Thymus (tissue), 11 donors: ENCODE measurements at regions not wholly inside any gene's neighbourhood (a gene's known extent, or its start where the extent isn't known, plus 50 kb on each side); places are given as distances from the start of the nearest gene placed in this dataset.

ENCODE experiments used
- DNase-seq, 9 donors: peaks; one replicate each; pipeline ENCODE4 v3.0.0-alpha.2; 2013; ENCODE audit warnings: low spot score in 9 of 9, low read depth in 6 of 9, missing footprints in 1 of 9
- H3K27ac ChIP-seq, 2 donors: one replicate each; pipeline ENCODE4 v1.5.1; 2013; ENCODE audit warnings: control low read depth in 1 of 2, low read depth in 1 of 2, low read length in 1 of 2, mild to moderate bottlenecking in 1 of 2, moderate library complexity in 1 of 2
- H3K27me3 ChIP-seq, 2 donors: one replicate each; pipeline ENCODE4 v1.5.1; 2013; ENCODE audit warnings: low read length in 1 of 2; ENCODE audit not compliant: control insufficient read depth in 2 of 2, insufficient read depth in 1 of 2
- H3K36me3 ChIP-seq, 2 donors: one replicate each; pipeline ENCODE4 v1.5.1; 2013; ENCODE audit warnings: low read length in 1 of 2, mild to moderate bottlenecking in 1 of 2, moderate library complexity in 1 of 2; ENCODE audit not compliant: control insufficient read depth in 2 of 2, insufficient read depth in 2 of 2
- H3K4me1 ChIP-seq, 2 donors: one replicate each; pipeline ENCODE4 v1.5.1; 2013; ENCODE audit warnings: low read length in 2 of 2; ENCODE audit not compliant: control insufficient read depth in 2 of 2, insufficient read depth in 2 of 2
- H3K4me3 ChIP-seq, 2 donors: one replicate each; pipeline ENCODE4 v1.5.1; 2013; ENCODE audit warnings: low read length in 2 of 2, control low read depth in 1 of 2, mild to moderate bottlenecking in 1 of 2
- H3K9me3 ChIP-seq, 2 donors: one replicate each; pipeline ENCODE4 v1.5.1; 2013; ENCODE audit warnings: low read length in 1 of 2, mild to moderate bottlenecking in 1 of 2; ENCODE audit not compliant: control insufficient read depth in 2 of 2, insufficient read depth in 1 of 2
- WGBS: extraction: QIAGEN DNeasy Blood & Tissue Kit; methylation state at CpG from one replicate; pipeline ENCODE4 v1.1.7; 2013; 5-methylcytosine and 5-hydroxymethylcytosine counted together
- donor health status: healthy.

DNA sequence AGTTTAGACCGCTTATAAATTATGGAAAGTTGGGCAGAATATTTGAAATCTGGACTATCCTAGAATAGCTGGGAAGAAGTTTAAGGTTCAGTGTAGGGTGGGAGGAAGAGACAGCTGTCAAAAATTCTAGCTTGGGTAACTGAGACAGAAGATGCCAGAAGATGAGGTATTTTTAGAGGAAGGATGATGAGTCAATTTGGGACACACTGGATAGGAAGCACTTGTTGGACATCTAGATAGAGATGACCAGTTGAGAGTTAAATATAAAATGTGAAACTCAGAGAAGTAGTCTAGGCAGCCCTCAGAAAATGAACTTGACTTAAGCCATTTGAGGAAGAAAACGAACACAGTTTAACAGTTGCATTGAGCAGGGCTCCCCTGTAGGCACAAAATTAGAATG lies 137.9 kb upstream of the MAP9 start:
- Histone ChIP-seq H3K36me3 (no peaks in the 10 kb centered on the region), H3K9me3 (no peaks in the 10 kb centered on the region), H3K27ac (no peak overlapping the region), H3K4me3 (no peak overlapping the region), H3K27me3 (no peaks in the 10 kb centered on the region), H3K4me1 (peaks cover 0 to 4% of the 10 kb centered on the region in 2 donors)
- no peak for DNase-seq
- WGBS, result 94% methylated on average over 2 of the region's 2 CpGs

DNA sequence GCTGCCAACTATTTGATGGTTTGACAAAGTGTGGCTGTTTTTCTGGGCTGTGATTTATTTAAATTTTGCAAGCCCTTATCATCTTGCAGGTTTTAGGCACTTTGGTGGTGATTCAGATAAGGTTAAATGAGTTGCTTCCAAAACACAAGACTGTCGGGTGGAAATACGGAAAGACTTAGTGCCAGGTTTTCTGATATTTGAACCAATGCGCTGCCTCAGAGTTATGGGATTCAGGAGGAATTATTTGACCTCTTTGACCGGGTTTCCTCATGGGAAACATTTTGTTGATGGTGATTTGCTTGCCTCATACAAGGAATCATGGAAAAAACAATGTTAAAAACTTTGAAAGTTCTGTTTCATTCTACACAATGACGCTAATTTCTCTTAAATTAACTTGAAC lies 136.1 kb upstream of the MAP9 start:
- no peak for DNase-seq
- H3K27ac ChIP-seq, result no peak overlapping the region
- WGBS, result 95% methylated on average over 5 of the region's 5 CpGs
- no peaks in the 10 kb centered on the region for H3K36me3 ChIP-seq
- no peak overlapping the region for H3K4me3 ChIP-seq
- peaks cover 0 to 4% of the 10 kb centered on the region in 2 donors for H3K4me1 ChIP-seq
- no peaks in the 10 kb centered on the region for H3K9me3 ChIP-seq
- no peaks in the 10 kb centered on the region for H3K27me3 ChIP-seq

DNA sequence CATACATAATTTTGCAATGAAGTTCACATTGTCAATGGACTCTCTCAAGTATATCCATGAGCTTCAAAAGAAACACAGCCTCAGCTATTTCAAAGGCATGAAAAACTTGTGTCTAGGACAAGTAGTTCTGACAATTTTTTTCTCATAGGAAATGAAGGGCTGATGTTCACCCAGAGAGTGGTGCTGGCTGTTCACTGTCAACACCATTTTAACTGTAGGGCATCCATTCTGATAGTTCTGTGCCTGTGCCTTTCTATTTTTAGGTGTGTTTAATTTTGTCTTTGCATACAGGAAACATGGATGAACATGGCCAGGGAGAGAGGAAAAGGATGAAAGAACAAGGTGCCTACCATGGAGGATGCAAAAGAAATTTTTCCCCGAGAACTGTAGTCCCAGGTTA lies 135.3 kb upstream of the MAP9 start:
- Histone ChIP-seq H3K27ac (no peak overlapping the region), H3K9me3 (no peaks in the 10 kb centered on the region), H3K4me3 (no peak overlapping the region), H3K36me3 (no peaks in the 10 kb centered on the region), H3K4me1 (peaks cover 0 to 4% of the 10 kb centered on the region in 2 donors), H3K27me3 (no peaks in the 10 kb centered on the region)
- peak in 2 of 9 donors; percentile 14 to 56 for DNase-seq
- 100% methylated on average over 1 of the region's 1 CpG for WGBS

DNA sequence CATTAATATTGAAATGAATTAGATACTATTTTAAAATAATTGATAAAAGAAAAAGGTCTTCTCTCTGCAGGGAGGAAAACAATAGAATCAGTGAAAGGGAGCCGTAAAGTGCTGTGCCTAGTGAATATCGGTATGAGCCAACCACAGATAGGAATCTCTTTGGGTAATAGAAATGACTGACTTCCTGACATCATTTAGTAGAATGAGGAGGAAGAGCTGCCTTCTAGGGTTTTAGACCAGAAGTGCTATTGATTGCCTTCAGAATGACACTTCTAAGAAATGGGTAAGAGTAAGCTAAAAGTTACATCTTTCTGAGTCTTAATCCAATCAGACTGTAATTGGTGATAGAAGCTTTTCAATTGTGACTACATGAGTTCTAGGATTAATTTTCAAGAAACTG lies 134.0 kb upstream of the MAP9 start:
- WGBS, result 16% methylated on average over 2 of the region's 2 CpGs
- H3K36me3 ChIP-seq, result no peaks in the 10 kb centered on the region
- no peak for DNase-seq

DNA sequence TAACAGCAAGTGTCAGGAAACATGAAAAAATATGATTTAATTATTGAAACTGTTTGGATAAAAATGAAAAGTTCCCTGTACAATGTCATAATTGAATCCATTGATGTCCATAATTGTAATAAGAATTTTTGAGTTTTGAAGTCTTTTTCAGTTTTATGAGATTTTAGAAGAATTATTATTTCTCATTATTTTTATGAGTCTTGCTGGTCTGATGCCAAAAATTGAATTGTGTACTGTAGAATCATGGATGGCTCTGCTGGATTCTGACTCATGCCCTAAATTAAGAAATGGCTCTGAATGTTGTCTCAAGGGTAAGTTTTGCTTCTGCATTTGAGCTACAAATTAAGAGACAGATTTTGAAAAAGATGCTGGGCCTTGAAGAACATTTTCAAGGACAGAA lies 132.8 kb upstream of the MAP9 start:
- Histone ChIP-seq H3K4me1 (peaks cover 0 to 4% of the 10 kb centered on the region in 2 donors), H3K4me3 (no peak overlapping the region), H3K27ac (no peak overlapping the region), H3K27me3 (no peaks in the 10 kb centered on the region), H3K36me3 (no peaks in the 10 kb centered on the region), H3K9me3 (no peaks in the 10 kb centered on the region)
- DNase-seq, result no peak

More for the DNA sequence above, 134.0 kb upstream of the MAP9 start:
- H3K27me3 ChIP-seq, result no peaks in the 10 kb centered on the region
- H3K4me3 ChIP-seq, result no peak overlapping the region
- H3K27ac ChIP-seq, result no peak overlapping the region
- H3K9me3 ChIP-seq, result no peaks in the 10 kb centered on the region
- peaks cover 0 to 4% of the 10 kb centered on the region in 2 donors for H3K4me1 ChIP-seq

DNA sequence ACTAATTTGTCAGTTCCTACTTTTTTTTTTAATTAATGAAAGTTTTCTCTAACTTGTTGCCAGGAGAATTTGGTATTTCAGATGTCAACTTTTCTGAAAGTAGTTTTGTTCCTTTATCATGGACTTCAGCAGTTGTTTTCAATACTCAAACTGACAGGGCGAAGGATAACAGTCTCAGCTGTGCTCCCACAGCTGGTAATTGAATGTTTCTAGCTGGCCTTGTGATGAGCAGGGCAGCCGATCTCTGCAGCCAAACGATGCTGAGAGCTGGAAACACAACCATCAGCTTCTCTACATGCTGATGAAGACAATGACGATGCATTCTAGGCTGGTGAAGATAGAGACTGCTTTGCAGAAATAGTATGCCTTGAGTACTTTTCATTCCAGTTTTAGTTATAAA lies 130.0 kb upstream of the MAP9 start:
- peaks cover 0 to 4% of the 10 kb centered on the region in 2 donors for H3K4me1 ChIP-seq
- no peak for DNase-seq
- H3K9me3 ChIP-seq, result no peaks in the 10 kb centered on the region
- H3K27ac ChIP-seq, result no peak overlapping the region
- no peaks in the 10 kb centered on the region for H3K36me3 ChIP-seq
- H3K4me3 ChIP-seq, result no peak overlapping the region
- no peaks in the 10 kb centered on the region for H3K27me3 ChIP-seq
- 93% methylated on average over 4 of the region's 4 CpGs for WGBS

DNA sequence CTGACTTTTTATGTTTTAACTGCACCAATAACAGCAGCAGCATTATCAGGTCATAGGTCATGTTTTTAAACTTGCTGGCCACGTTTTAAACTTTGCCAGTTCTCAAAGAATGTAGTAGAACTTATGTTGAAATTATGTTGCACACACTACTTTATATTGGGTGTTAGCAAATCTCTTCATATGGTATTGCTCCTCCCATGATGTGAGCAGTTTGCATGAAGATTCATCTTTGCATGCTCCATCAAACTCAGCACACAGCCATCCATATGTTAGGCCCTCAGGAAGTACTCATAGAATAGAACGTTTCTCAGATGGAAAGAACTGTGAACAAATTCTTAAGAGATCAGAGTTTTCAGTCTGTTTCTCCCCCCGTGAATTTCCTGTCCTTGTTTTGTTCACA lies 128.6 kb upstream of the MAP9 start:
- no peak overlapping the region for H3K27ac ChIP-seq
- H3K4me1 ChIP-seq, result no peaks in the 10 kb centered on the region
- H3K9me3 ChIP-seq, result no peaks in the 10 kb centered on the region
- no peak overlapping the region for H3K4me3 ChIP-seq
- H3K36me3 ChIP-seq, result no peaks in the 10 kb centered on the region
- WGBS, result 77% methylated on average over 3 of the region's 3 CpGs
- no peak for DNase-seq
- H3K27me3 ChIP-seq, result no peaks in the 10 kb centered on the region

DNA sequence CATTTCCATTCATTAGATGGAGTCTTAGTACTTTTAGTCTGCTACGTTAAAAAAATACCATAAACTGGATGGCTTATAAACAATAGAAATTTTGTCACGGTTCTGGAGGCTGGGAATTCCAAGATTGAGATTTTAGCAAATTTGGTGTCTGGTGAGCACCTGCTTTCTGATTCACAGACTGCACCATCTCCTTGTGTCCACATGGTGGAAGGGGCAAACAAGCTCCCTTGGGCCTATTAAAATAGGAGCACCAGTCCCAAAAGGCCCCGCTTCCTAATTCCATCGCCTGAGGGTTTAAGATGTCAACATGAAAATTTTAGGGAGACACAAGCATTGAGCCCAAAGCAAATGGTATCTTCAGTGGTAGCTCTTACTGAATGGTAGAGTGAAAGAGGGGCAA lies 120.5 kb upstream of the MAP9 start:
- no peak overlapping the region for H3K27ac ChIP-seq
- H3K4me3 ChIP-seq, result no peak overlapping the region
- no peaks in the 10 kb centered on the region for H3K36me3 ChIP-seq
- H3K4me1 ChIP-seq, result no peaks in the 10 kb centered on the region
- DNase-seq, result no peak
- H3K9me3 ChIP-seq, result no peaks in the 10 kb centered on the region
- H3K27me3 ChIP-seq, result no peaks in the 10 kb centered on the region
- WGBS, result 88% methylated on average over 4 of the region's 4 CpGs

DNA sequence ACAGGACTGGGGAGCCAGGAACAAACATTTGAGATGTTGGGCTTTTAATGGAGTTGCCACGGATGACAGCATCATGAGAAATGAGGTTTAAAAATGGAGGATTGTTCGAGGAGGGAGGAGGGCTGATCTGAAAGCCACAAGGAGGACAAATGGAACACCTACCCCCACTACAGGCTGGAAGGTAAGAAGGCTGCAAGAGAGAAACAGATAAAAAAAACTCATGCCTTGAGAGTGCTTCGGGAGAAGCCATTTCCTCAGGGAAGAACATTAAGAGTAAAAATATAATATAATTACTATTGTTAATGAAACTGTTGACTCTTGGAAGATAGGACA lies 119.5 kb upstream of the MAP9 start:
- Histone ChIP-seq H3K4me3 (no peak overlapping the region), H3K27me3 (no peaks in the 10 kb centered on the region), H3K36me3 (no peaks in the 10 kb centered on the region), H3K9me3 (no peaks in the 10 kb centered on the region), H3K4me1 (no peaks in the 10 kb centered on the region), H3K27ac (no peak overlapping the region)
- no peak for DNase-seq
- 93% methylated on average over 3 of the region's 3 CpGs for whole genome bisulfite sequencing

DNA sequence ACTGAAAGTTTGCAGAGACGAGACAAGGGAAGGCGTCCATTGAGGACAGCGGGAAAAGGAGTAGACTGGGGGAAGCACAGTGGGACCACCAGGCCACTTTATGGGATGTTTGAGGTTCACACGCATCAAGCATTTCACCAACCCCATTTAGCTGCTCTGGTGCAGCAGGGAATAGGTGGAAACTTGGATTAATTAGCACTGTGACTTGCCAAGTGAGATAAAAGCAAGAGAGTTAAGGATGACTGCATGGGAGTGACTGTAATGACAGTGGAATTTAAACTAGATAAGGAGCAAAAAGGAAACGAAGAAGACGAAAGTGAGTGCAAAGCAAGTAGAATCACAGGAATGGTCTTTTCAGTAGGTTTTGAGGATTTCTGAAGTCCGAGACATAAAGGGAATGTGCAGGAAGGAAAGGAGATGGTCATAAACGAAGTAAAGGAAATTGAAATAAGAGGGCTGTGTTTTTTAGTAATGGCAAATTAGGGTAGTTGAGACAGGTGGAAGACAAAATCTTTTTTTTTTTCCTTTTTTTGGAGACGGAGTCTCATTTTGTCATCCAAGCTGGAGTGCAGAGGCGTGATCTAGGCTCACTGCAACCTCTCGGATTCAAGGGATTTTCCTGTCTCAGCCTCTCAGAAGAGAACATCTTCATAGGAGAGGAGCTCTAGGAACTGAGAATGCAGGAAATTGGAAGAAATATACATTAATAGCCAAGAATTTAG lies 119.0 kb upstream of the MAP9 start:
- Histone ChIP-seq H3K27ac (no peak overlapping the region), H3K36me3 (no peaks in the 10 kb centered on the region), H3K27me3 (no peaks in the 10 kb centered on the region), H3K4me1 (no peaks in the 10 kb centered on the region), H3K9me3 (no peaks in the 10 kb centered on the region), H3K4me3 (no peak overlapping the region)
- WGBS, result 96% methylated on average over 11 of the region's 11 CpGs
- no peak for DNase-seq
